ENCODE measurements at regions not wholly inside any gene's neighbourhood (a gene's known extent, or its start where the extent isn't known, plus 50 kb on each side); places are given as distances from the start of the nearest gene placed in this dataset.

GRCh38 chr6:14848019-14848418 lies 397.9 kb upstream of the JARID2 start:
- peak; percentile 12 for DNase-seq

GRCh38 chr6:14849185-14849584 lies 396.7 kb upstream of the JARID2 start:
- DNase-seq = no peak

- DNase-seq = no peak
Observed at GRCh38 chr6:14851281-14851680, 394.6 kb upstream of the JARID2 start.

GRCh38 chr6:14852375-14852774 lies 393.5 kb upstream of the JARID2 start:
- DNase-seq = no peak

GRCh38 chr6:14856177-14856576 lies 389.7 kb upstream of the JARID2 start:
- DNase-seq = no peak

- no peak for DNase-seq
Observed at GRCh38 chr6:14857001-14857400, 388.9 kb upstream of the JARID2 start.

GRCh38 chr6:14857501-14857900 lies 388.4 kb upstream of the JARID2 start:
- no peak for DNase-seq

GRCh38 chr6:14858808-14859207 lies 387.1 kb upstream of the JARID2 start:
- DNase-seq = no peak

- no peak for DNase-seq
Observed at GRCh38 chr6:14860774-14861173, 385.1 kb upstream of the JARID2 start.

- DNase-seq = no peak
Observed at GRCh38 chr6:14861491-14861943, 384.4 kb upstream of the JARID2 start.

GRCh38 chr6:14862845-14863244 lies 383.0 kb upstream of the JARID2 start:
- DNase-seq = no peak

GRCh38 chr6:14863902-14864850 lies 381.7 kb upstream of the JARID2 start:
- no peak for DNase-seq

- DNase-seq = no peak
Observed at GRCh38 chr6:14865531-14866100, 380.3 kb upstream of the JARID2 start.

- DNase-seq = no peak
Observed at GRCh38 chr6:14867802-14868201, 378.1 kb upstream of the JARID2 start.

GRCh38 chr6:14871221-14871620 lies 374.6 kb upstream of the JARID2 start:
- peak; percentile 10 for DNase-seq

- DNase-seq = no peak
Observed at GRCh38 chr6:14873101-14873500, 372.8 kb upstream of the JARID2 start.

GRCh38 chr6:14873781-14874441 lies 372.0 kb upstream of the JARID2 start:
- no peak for DNase-seq

GRCh38 chr6:14874975-14875480 lies 370.8 kb upstream of the JARID2 start:
- no peak for DNase-seq

- DNase-seq = no peak
Observed at GRCh38 chr6:14875481-14876063, 370.3 kb upstream of the JARID2 start.

- no peak for DNase-seq
Observed at GRCh38 chr6:14876778-14877613, 368.9 kb upstream of the JARID2 start.

GRCh38 chr6:14877758-14878157 lies 368.1 kb upstream of the JARID2 start:
- DNase-seq = no peak

GRCh38 chr6:14880052-14880451 lies 365.8 kb upstream of the JARID2 start:
- DNase-seq = no peak
